Gastroesophageal sphincter (tissue), 4 donors: ENCODE measurements at regions not wholly inside any gene's neighbourhood (a gene's known extent, or its start where the extent isn't known, plus 50 kb on each side); places are given as distances from the start of the nearest gene placed in this dataset.

Source experiments
- ATAC-seq: fragments of 150-250 bp; one replicate; pipeline ENCODE4 v1.9.1; 2016; ENCODE audit warnings: mild to moderate bottlenecking, moderate library complexity
- H3K27ac ChIP-seq, 4 donors: fragments of 200-600 bp; sonication (generic) in 3 of 4; 1 replicate in 3 of 4; 2 replicates in 1 of 4; pipeline ENCODE4 v1.5.1; 2016 to 2019
- H3K27me3 ChIP-seq: fragments of 200-600 bp; sonication (generic); one replicate; pipeline ENCODE4 v1.5.1; 2019
- H3K36me3 ChIP-seq, 2 donors: fragments of 200-600 bp; sonication (generic); one replicate each; pipeline ENCODE4 v1.5.1; 2019; ENCODE audit warnings: control low read depth in 1 of 2
- H3K4me1 ChIP-seq, 3 donors: fragments of 200-600 bp; sonication (generic); 1 replicate in 2 of 3; 2 replicates in 1 of 3; pipeline ENCODE4 v1.5.1; 2016 to 2019; ENCODE audit warnings: control low read depth in 2 of 3
- H3K4me3 ChIP-seq, 2 donors: fragments of 200-600 bp; sonication (generic); one replicate each; pipeline ENCODE4 v1.5.1; 2019; ENCODE audit warnings: mild to moderate bottlenecking in 1 of 2, moderate library complexity in 1 of 2
- H3K9me3 ChIP-seq, 3 donors: fragments of 200-600 bp; sonication (generic); one replicate each; pipeline ENCODE4 v1.5.1; 2017 to 2019; ENCODE audit warnings: control low read depth in 2 of 3
- CTCF ChIP-seq, 4 experiments: fragments of 200-600 bp in 2 of 4; fragments of 450-650 bp in 2 of 4; sonication (generic) in 1 of 4; IDR thresholded peaks; one replicate each; pipeline ENCODE4 v1.5.1; 2017 to 2019; ENCODE audit warnings: antibody characterized with exemption in 4 of 4, mild to moderate bottlenecking in 2 of 4, moderate library complexity in 2 of 4
- EP300 ChIP-seq: sonication (generic); formaldehyde crosslinking; IDR thresholded peaks from one replicate; pipeline ENCODE4 v1.6.1; 2017; ENCODE audit warnings: antibody characterized with exemption, mild to moderate bottlenecking
- POLR2A ChIP-seq, 2 donors: fragments of 450-650 bp; IDR thresholded peaks; one replicate each; pipeline ENCODE4 v1.6.1; 2017; ENCODE audit warnings: antibody characterized with exemption in 2 of 2, mild to moderate bottlenecking in 2 of 2, moderate library complexity in 1 of 2
- POLR2AphosphoS5 ChIP-seq: sonication (generic); formaldehyde crosslinking; IDR thresholded peaks from one replicate; pipeline ENCODE4 v1.6.1; 2017; ENCODE audit warnings: antibody characterized with exemption
- WGBS, 2 donors: methylation state at CpG; one replicate each; pipeline ENCODE4 v1.1.5; 2018; ENCODE audit warnings: low coverage in 1 of 2; 5-methylcytosine and 5-hydroxymethylcytosine counted together

- WGBS, 2 donors = 26 to 63% methylated on average over 1 of the region's 1 CpG
- Histone ChIP-seq H3K27me3 (no peaks in the 10 kb centered on the region), H3K27ac (no peak overlapping the region), H3K4me1 (no peaks in the 10 kb centered on the region), H3K36me3 (no peaks in the 10 kb centered on the region), H3K4me3 (no peak overlapping the region), H3K9me3 (peaks cover 0 to 16% (median 0%) of the 10 kb centered on the region in 3 donors)
- no peak for ATAC-seq
- no peak for TF ChIP-seq CTCF (IDR thresholded peaks at IDR 0.05)
- TF ChIP-seq POLR2AphosphoS5 = no peak
- TF ChIP-seq EP300 = no peak
- TF ChIP-seq POLR2A (IDR thresholded peaks at IDR 0.05) = no peak
These were observed 292.7 kb downstream of the TFAP2A start for GRCh38 chr6:10122164-10122563.

- no peak for ATAC-seq
- TF ChIP-seq POLR2AphosphoS5 (no peak), CTCF (IDR thresholded peaks at IDR 0.05) (no peak), POLR2A (IDR thresholded peaks at IDR 0.05) (no peak), EP300 (no peak)
- 15 to 22% methylated on average over 2 to 5 of the region's 28 CpGs for WGBS, 2 donors
- Histone ChIP-seq H3K36me3 (no peaks in the 10 kb centered on the region), H3K4me1 (no peaks in the 10 kb centered on the region), H3K4me3 (no peak overlapping the region), H3K27ac (no peak overlapping the region), H3K27me3 (peaks cover 43% of the 10 kb centered on the region), H3K9me3 (no peaks in the 10 kb centered on the region)
These were observed 301.9 kb downstream of the TFAP2A start for GRCh38 chr6:10112871-10113549.

- Histone ChIP-seq H3K27me3 (peaks cover 43% of the 10 kb centered on the region), H3K4me3 (no peak overlapping the region), H3K9me3 (no peaks in the 10 kb centered on the region), H3K27ac (no peak overlapping the region), H3K4me1 (no peaks in the 10 kb centered on the region), H3K36me3 (no peaks in the 10 kb centered on the region)
- WGBS, 2 donors = 63 to 69% methylated on average over 4 to 7 of the region's 7 CpGs
- ATAC-seq = no peak
- no peak for TF ChIP-seq EP300
- TF ChIP-seq POLR2A (IDR thresholded peaks at IDR 0.05) = no peak
- TF ChIP-seq POLR2AphosphoS5 = no peak
- no peak for TF ChIP-seq CTCF (IDR thresholded peaks at IDR 0.05)
These were observed 302.9 kb downstream of the TFAP2A start for GRCh38 chr6:10111975-10112374.

GRCh38 chr6:10101551-10102252 lies 313.2 kb downstream of the TFAP2A start:
- peaks cover 10% of the 10 kb centered on the region for H3K27me3 ChIP-seq
- TF ChIP-seq EP300 (no peak), CTCF (IDR thresholded peaks at IDR 0.05) (no peak), POLR2A (IDR thresholded peaks at IDR 0.05) (no peak), POLR2AphosphoS5 (no peak)
- no peaks in the 10 kb centered on the region for H3K9me3 ChIP-seq
- no peaks in the 10 kb centered on the region for H3K36me3 ChIP-seq
- no peaks in the 10 kb centered on the region for H3K4me1 ChIP-seq
- H3K27ac ChIP-seq = no peak overlapping the region
- H3K4me3 ChIP-seq = no peak overlapping the region
- WGBS, 2 donors = 83 to 88% methylated on average over 1 to 3 of the region's 4 CpGs
- no peak for ATAC-seq
